GM11168 (cell line): ENCODE measurements at regions not wholly inside any gene's neighbourhood (a gene's known extent, or its start where the extent isn't known, plus 50 kb on each side); places are given as distances from the start of the nearest gene placed in this dataset.

Source experiments
- in situ Hi-C: fragments of 300-500 bp; cut with MboI; formaldehyde crosslinking; loops from one replicate; pipeline ENCODE4 v1.12.0; 2022; ENCODE audit warnings: low sequenced_read_pairs; ENCODE audit not compliant: unreplicated experiment

DNA sequence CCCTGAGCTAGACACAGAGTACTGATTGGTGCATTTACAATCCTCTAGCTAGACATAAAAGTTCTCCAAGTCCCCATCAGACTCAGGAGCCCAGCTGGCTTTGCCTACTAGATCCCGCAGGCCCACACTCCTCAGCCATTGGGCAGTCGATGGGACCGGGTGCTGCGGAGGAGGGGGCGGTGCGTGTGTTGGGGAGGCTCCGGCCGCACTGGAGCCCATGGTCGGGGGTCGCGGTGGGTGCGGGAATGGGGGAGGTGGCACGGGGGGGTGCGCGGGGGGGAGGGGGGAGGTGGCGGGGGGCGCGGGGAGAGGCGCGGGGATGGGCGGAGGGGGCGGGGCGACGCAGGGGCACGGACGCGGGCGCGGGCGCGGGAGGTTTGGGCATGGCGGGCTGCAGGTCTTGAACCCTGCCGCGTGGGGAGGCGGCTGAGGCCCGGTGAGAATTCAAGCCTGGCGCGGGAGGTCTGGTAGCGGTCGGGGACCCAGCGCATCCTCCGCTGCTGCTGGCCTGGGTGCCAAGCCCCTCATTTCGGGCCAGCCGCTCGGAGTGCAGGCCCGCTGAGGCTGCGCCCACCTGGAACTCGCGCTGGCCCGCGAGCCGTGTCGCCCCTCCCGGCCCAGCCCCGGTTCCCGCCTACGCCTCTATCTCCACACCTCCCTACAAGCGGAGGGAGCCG lies 674.1 kb downstream of the SLITRK5 start:
- in situ Hi-C loops, result no loop called here

DNA sequence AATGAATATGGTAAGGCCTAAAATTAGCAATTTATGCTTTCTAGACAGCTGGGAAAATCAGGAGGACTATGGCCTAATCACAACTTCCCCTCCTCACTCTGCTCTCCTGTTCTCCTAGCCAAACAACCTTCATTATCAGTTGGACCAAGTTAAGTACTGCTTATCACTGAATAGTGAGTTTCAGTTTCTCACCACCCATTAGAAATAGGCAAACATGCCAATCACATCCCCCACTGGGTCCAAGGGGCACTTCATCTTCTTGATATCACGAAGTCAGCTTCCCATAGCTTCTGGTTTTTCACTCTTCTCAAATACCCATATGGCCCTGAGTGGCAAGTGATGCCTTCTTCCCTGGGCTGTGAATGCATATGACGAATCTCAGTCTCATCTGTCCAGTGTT lies 689.6 kb downstream of the SLITRK5 start:
- in situ Hi-C loops, result no loop called here

DNA sequence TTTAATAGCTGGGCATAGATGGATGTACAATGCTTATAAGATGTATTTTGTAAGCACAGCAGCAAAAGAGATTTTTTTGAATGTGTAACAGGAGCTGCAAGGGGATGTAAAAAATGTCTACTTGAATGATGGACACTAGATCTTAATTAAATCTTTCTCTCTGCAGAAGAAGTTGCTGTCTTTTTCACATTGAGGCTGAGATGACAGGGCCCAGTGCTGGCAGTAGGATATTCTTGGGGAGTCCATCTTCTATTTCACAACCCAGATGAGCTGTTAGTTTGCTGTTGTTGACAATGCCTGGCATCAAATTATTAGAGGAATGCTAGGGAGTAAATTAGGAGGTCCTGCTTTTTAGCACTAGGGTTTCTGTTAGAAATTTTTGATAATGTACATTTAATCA lies 698.7 kb downstream of the SLITRK5 start:
- in situ Hi-C loops, result no loop called here

DNA sequence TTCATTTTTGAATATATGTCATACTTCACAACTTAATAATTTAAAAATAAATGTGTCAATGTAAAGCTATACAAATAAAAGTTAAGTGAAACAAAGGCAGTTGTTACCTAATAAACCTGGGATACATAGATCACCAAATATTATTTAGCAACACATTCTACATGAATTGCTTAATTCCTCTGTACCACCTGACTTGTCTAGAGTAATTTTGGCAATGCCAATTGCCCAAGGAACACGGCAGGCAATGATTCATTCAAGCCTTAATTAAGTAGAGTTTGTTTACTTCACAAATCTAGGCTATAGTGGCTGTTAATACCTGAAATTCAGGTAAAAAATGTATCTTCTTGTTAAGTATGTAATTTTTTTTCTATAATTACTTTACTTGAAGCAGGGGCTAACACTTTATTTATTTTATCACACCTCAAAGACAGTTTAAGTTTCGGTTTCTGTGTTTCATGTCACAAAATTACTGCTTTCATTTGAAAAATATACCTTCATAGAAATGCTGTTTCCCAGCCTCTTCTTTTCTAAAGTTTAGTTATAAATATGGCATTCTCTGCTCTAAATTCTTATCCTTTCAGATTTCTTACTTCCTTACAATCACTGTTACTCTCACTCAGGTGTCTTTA lies 705.7 kb downstream of the SLITRK5 start:
- in situ Hi-C loops, result no loop called here

DNA sequence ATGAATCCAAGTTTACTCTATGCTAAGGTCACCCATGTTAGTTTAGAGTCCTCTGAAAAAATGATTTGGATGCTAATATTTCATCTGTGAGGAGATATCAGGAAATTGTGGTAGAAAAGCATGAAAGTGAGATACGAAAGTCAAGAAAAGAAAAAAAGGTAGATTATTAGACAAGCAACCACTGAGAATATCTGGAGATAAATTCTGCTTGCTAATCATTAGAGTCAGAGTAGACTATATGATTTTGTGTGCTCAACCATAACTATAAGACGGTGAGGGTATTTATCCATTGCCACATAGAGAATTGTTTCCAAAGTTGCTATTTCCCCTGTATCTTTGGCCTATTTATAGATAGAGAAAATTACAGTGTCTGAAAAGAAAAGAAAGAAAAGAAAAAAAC lies 706.7 kb downstream of the SLITRK5 start:
- in situ Hi-C loops, result no loop called here

DNA sequence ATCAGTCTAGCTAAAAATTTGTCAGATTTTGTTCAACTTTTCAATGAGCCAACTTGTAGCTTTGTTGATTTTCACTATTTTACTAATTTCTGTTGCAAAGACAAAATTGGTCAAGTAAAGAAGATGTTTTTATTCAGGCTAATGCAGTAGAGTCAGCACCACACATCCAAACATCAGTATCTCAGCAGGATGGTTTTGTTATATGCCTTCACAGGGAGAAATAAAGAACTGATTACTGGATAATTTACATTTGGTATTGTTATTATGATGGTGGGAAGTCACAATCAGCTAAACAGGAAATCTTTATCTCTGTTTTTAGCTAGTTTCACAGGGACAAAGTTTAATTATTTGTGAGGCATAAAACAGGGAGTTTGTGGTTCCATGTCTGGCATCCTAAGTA lies 713.4 kb downstream of the SLITRK5 start:
- in situ Hi-C loops, result no loop called here

DNA sequence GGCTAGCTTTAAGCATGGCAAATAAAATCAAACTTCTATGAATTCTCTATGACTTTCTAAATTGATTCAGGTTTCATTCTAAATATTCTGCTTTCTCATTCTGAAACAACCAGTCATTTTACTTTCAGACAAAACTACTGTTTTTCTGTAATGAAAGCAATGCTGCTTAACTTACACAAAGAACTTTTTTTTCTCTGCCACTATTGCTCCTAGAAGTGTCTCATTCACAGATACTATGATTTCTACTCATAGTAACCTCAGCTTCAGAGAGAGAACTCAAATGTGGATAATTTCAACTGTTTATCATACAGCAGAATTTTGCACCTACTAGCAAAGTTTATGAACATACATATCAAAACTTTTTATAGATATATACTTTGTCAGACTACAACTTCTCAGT lies 724.6 kb downstream of the SLITRK5 start:
- in situ Hi-C loops, result no loop called here

DNA sequence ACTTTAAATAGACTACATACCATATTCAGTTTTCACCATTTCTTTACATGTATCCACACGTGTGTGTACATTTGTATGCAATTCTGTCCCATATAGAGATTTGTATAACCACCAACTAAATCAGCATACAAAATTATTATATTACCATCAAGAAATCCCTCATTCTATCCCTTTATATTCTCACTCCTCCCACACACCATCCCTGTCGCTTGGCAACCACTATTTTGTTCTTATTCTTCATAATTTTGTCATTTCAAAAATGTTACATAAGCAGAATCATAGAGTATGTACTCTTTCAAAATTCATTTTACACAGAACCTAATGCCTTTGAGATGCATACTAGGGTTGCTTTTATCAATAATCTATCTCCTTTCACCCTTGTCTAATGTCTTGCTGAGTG lies 740.5 kb downstream of the SLITRK5 start:
- in situ Hi-C loops, result no loop called here

DNA sequence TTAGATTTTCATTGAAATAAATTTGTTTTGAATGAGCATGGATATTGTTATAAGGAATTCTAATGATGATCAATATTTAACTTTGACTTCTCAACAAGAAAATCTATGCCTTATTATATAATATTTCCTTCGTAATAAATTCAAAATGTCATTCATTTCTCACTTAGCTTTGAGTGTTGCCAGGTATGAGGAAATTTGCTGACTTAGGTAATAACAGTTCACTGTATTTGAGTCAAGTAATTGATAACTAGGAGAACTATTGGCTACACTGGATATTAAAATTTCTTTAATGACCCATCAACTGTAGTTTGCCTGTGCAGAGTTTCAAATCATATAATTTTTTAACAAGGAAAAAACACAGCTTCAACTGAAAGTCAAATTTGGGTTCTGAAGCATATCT lies 746.6 kb downstream of the SLITRK5 start:
- in situ Hi-C loops, result no loop called here

DNA sequence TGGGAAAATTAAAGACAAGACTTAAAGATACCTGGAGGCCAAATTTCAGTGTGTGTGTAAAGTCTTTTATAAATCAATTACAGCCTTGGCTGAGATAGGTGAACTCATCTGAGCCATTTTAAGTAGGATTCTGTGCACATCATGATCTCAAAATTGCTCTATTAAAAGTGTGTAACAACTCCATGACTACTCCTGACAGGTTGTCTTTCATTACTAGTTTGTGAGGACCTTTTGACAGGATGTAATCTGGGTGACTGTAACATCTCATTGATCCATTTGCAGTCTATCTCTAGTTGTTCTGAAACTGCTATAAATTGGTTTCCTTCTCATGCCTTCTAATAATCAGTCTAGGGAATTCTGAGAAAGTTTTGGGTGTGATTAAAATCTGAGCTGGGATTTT lies 753.3 kb downstream of the SLITRK5 start:
- in situ Hi-C loops, result no loop called here

DNA sequence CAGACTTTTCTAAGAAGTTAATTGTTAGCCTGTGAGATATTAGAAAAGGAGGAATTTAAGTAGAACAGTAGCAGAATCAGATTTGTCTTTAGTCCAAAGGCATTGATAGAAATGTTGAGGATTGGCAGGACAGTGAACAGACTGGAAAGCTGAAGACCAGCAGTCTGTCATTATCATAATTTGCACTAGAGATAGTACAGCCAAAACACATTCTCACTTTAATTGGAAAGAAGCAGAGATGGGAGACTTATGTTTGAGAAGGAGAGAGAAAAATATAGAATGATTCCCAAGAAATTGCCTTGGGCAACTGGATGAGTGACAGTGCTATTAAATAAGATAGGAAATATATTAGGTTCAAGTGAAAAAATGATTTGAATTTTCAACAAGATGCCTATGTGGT lies 755.5 kb downstream of the SLITRK5 start:
- in situ Hi-C loops, result no loop called here

DNA sequence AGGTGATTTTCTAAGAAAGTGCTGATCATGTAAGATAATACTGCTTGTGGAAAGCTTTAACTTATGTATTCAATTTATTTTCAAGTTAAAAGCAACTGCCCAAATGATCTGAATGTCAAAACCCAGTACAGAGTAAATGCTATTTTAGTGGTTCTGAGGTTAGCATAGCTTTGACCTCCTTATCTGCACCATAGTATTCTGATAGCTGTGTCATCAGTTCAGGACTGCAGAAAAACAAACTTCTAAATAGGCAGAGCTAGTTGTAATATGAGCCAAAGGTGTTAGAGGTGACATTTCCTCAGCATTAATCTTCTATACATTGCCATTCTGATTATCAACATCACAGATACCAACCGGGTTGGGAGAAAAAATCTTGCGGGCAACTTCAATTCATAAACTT lies 758.7 kb downstream of the SLITRK5 start:
- in situ Hi-C loops, result no loop called here

DNA sequence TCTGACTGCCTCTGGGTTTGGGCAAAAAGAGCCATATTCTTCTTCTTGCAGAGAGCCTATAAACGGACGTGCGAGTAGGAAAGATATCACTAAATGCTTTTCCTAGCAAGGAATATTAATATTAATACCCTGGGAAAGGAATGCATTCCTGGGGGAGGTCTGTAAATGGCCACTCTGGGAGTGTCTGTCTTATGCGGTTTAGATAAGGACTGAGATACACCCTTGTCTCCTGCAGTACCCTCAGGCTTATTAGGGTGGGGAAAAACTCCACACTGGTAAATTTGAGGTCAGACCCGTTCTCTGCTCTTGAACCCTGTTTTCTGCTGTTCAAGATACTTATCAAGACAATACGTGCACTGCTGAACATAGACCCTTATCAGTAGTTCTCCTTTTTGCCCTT lies 763.8 kb downstream of the SLITRK5 start:
- in situ Hi-C loops, result no loop called here

DNA sequence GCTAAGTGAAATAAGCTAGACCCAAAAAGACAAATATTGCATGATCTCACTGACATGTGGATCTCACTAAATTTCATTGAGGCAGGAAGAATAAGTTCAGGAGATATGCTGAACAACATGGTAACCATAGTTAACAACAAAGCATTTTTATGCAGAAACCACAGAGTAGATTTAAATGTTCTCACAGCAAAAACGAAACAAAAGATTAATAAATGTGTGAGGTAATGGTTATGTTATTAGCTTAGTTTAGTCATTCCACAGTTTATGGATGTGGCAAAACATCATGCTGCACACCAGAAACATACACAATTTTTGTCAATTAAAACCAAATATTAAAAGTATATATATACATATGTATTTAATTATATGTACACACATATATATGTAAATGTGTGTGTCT lies 765.8 kb downstream of the SLITRK5 start:
- in situ Hi-C loops, result no loop called here

DNA sequence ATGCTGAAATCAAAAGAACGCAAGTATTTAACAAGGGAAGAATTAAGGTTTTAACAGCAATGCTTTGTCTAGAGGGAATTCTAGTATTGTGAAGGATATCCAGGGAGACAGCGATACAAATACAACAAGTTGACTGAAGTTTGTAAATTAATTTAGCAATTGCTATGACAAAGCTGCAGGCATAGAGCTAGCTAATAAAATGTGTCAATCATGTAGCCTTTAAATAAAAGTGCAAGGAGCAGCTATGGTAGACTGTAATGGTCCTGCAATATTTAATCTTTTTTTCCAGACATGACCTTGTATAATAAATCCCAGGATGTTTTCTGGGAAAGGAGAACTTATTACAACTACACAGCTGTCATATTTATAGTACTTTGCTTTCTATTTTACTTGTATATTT lies 779.3 kb downstream of the SLITRK5 start:
- in situ Hi-C loops, result no loop called here

DNA sequence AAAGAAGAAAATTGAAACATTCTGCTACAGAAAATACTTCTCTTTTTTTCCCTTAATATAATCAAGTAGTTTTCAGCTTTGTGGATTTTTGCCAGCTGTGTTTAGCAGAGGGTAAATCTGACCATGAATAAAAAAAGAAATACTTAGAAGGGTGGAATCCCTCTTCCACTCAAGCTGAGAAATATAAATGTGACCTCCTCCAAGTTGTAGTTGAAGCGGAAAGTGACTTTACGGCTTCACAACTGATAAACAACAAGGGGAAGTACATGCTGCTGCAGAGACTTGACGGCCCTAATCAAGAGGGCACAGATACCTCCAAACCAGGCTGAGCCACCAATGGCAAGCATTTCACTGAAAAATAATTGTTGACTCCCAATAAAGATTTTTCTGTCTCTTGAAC lies 785.0 kb downstream of the SLITRK5 start:
- in situ Hi-C loops, result no loop called here

DNA sequence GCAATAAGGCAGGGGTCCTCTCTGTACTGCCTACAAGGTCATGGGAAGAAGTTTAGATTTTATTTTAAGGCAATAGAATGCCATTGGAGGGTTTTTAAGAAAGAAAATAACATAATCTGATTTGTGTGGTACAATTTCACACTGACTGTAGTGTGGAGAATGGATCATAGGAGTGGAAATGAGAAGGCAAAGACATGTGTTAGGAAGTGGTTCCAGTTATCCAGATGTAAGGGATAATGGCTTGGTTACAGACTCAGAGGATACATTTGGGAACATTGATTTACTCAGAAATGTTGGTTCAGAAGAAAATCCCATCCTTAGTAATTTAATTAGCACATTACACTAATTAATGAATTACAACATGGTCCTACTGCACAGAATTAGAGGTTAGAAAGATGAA lies 788.2 kb downstream of the SLITRK5 start:
- in situ Hi-C loops, result no loop called here

DNA sequence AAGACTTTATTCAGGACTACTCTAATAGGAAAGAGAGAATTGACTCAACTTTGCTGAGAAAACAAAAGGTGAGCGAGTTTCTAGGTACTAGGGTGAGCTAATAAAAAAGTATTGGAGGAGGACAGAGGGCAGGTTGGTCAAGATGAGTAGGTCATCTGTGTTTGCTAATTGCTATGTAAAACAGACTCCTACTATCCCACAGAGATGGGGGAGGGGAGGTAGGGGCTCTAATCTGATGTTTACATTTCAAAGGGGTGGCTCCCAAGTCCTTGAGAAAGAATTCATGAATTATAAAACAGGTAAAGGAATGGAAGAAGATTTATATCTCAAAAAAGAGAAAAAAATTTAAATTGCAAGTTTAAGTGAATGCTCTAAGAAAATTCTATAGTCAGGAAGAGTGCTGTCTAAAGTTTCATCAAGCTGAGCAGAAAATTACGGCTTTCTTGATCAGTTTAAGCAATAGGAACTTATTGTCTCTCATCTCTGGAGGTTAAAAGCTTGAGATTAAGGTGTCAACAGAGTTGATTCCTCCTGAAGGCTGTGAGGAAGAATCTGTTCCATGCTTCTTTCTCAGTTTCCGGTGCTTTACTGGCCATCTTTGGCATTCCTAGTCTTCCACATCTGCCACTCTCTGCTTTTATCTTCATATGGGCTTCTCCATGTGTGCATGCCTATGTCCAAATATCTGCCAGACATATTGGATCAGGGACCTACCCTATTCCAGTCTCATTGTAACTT lies 790.3 kb downstream of the SLITRK5 start:
- in situ Hi-C loops, result no loop called here

DNA sequence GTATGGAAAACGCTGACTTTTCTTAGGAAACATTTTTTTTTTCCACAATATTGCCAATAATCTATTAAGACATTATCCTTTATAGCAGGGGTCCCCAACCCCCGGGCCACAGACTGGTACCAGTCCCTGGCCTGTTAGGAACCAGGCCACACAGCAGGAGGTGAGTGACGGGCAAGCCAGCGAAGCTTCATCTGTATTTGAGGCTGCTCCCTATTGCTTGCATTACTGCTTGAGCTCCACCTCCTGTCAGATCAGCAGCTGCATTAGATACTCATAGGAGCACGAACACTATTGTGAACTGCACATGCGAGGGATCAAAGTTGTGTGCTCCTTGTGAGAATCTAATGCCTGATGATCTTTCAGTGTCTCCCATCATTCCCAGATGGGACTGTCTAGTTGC lies 793.7 kb downstream of the SLITRK5 start:
- in situ Hi-C loops, result no loop called here

DNA sequence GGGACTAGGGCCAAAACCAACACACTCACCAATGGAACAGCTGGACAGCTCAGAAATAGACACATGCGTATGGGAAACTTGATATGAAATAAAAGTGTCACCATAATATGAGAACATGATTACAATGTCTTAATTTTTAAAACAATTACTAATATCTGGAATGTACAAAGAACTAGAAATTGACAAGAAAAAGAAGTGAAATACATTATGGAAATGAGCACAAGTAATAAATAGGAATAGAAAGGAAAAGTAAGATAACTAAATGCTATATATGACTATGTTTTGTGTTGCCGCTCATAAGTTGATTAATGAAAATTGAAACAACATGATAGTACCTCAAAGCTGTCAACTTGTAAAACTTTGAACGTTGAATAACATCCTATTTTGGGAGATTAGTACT lies 801.1 kb downstream of the SLITRK5 start:
- in situ Hi-C loops, result no loop called here

DNA sequence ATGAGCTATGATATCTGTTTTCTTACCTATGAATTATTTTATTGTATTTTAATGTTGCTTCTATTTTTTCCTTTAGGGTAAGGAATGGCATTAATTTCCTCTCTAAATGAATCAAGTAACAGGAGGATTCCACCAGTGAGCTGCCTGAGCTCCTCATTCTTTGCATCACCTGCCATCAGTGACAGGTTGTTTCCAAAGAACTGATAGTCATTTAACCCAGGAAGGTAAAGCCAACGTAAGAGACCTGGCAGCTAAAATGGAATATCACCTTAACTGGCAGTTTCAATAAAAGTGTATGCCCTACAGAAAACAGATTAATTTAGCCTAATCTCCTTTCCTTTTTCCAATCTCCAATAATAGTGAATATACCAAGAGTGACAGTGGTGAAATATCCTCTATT lies 812.0 kb downstream of the SLITRK5 start:
- in situ Hi-C loops, result no loop called here

DNA sequence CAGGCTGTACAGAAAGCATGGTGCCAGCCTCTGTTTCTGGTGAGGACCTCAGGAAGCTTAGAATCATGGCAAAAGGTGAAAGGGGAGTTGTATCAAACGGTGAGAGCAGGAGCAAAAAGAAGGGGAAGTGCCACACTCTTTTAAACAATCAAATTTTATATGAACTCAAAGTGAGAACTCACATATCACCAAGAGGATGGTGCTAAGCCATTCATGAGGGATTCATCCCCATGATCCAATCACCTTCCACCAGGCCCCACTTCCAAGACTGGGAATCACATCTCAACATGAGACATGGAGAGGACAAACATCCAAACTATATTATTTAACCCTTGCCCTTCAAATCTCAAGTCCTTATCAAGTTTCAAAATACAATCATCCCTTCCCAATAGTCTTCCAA lies 836.7 kb downstream of the SLITRK5 start:
- in situ Hi-C loops, result no loop called here
